CD4-positive, CD25-positive, alpha-beta regulatory T cell (primary cell): ENCODE measurements at regions not wholly inside any gene's neighbourhood (a gene's known extent, or its start where the extent isn't known, plus 50 kb on each side); places are given as distances from the start of the nearest gene placed in this dataset.

Experiments used
- ATAC-seq, 2 donors: fragments of 150-1000 bp; cut with Tn5 transposase; one replicate each; pipeline ENCODE4 v1.10.0; 2021; ENCODE audit warnings: low read depth in 2 of 2, moderate number of reproducible peaks in 2 of 2, moderate library complexity in 1 of 2
- DNase-seq, 3 donors: peaks; one replicate each; pipeline versions ENCODE4 v3.0.0 to v3.0.0-alpha.2; 2012 to 2022; ENCODE audit warnings: mixed read lengths in 1 of 3
- H3K27ac ChIP-seq: one replicate; pipeline ENCODE4 v1.7.0; 2013; ENCODE audit warnings: mild to moderate bottlenecking, low read length; ENCODE audit not compliant: insufficient read depth, poor library complexity, severe bottlenecking
- H3K27me3 ChIP-seq: one replicate; pipeline ENCODE4 v1.7.0; 2013; ENCODE audit warnings: low read length; ENCODE audit not compliant: control insufficient read depth, insufficient read depth
- H3K36me3 ChIP-seq: one replicate; pipeline ENCODE4 v1.7.0; 2013; ENCODE audit warnings: mild to moderate bottlenecking, low read length, moderate library complexity; ENCODE audit not compliant: control insufficient read depth, insufficient read depth
- H3K4me1 ChIP-seq: 2 replicates; pipeline ENCODE4 v1.7.0; 2013; ENCODE audit warnings: mild to moderate bottlenecking, low read length; ENCODE audit not compliant: insufficient read depth, control insufficient read depth, poor library complexity, severe bottlenecking
- H3K4me3 ChIP-seq: one replicate; pipeline ENCODE4 v1.7.0; 2013; ENCODE audit warnings: low read depth, mild to moderate bottlenecking, low read length, moderate library complexity
- H3K9me3 ChIP-seq, 2 experiments: 1 replicate in 1 of 2; 2 replicates in 1 of 2; pipeline ENCODE4 v1.7.0; 2013; ENCODE audit warnings: low read length in 2 of 2, mild to moderate bottlenecking in 1 of 2, moderate library complexity in 1 of 2; ENCODE audit not compliant: control insufficient read depth in 2 of 2
- H3K27ac Mint-ChIP-seq, 3 donors: one replicate each; pipeline ENCODE4 v1.8.0; 2020 to 2022; ENCODE audit warnings: mild to moderate bottlenecking in 3 of 3, mixed read lengths in 3 of 3, moderate library complexity in 2 of 3
- H3K27me3 Mint-ChIP-seq: one replicate; pipeline ENCODE4 v1.8.0; 2022; ENCODE audit warnings: mild to moderate bottlenecking, mixed read lengths
- H3K36me3 Mint-ChIP-seq: one replicate; pipeline ENCODE4 v1.8.0; 2020; ENCODE audit warnings: mixed read lengths
- H3K4me1 Mint-ChIP-seq, 4 donors: one replicate each; pipeline ENCODE4 v1.8.0; 2020 to 2022; ENCODE audit warnings: mixed read lengths in 4 of 4, mild to moderate bottlenecking in 1 of 4
- H3K4me3 Mint-ChIP-seq, 4 donors: one replicate each; pipeline ENCODE4 v1.8.0; 2020 to 2022; ENCODE audit warnings: mild to moderate bottlenecking in 4 of 4, mixed read lengths in 4 of 4, moderate library complexity in 3 of 4
- H3K9me3 Mint-ChIP-seq, 7 donors: one replicate each; pipeline ENCODE4 v1.8.0; 2020 to 2022; ENCODE audit warnings: mixed read lengths in 7 of 7, mild to moderate bottlenecking in 3 of 7, moderate library complexity in 2 of 7

- Mint-ChIP-seq H3K4me1 (peaks cover 0 to 2% (median 0%) of the 10 kb centered on the region in 4 donors), H3K4me3 (no peak overlapping the region), H3K36me3 (no peaks in the 10 kb centered on the region), H3K9me3 (peaks cover 0 to 12% (median 0%) of the 10 kb centered on the region in 7 donors), H3K27ac (no peak overlapping the region), H3K27me3 (no peaks in the 10 kb centered on the region)
- Histone ChIP-seq H3K4me1 (no peaks in the 10 kb centered on the region), H3K27me3 (no peaks in the 10 kb centered on the region), H3K4me3 (no peak overlapping the region), H3K36me3 (no peaks in the 10 kb centered on the region), H3K27ac (no peak overlapping the region), H3K9me3 (no peaks in the 10 kb centered on the region)
- DNase-seq (no peak), ATAC-seq (no peak)
These were observed 190.7 kb downstream of the FAM170A start for GRCh38 chr5:119820016-119820415.

GRCh38 chr5:119820608-119821007, 191.2 kb downstream of the FAM170A start:
- H3K36me3 Mint-ChIP-seq, result no peaks in the 10 kb centered on the region
- peaks cover 0 to 12% (median 0%) of the 10 kb centered on the region in 7 donors for H3K9me3 Mint-ChIP-seq
- no peaks in the 10 kb centered on the region for H3K4me1 ChIP-seq
- H3K27ac ChIP-seq, result no peak overlapping the region
- no peak overlapping the region for H3K4me3 ChIP-seq
- H3K27ac Mint-ChIP-seq, result no peak overlapping the region
- H3K4me3 Mint-ChIP-seq, result no peak overlapping the region
- ATAC-seq, result no peak
- H3K4me1 Mint-ChIP-seq, result peaks cover 0 to 2% (median 0%) of the 10 kb centered on the region in 4 donors
- no peaks in the 10 kb centered on the region for H3K27me3 Mint-ChIP-seq
- H3K36me3 ChIP-seq, result no peaks in the 10 kb centered on the region
- no peaks in the 10 kb centered on the region for H3K9me3 ChIP-seq
- DNase-seq, result no peak
- no peaks in the 10 kb centered on the region for H3K27me3 ChIP-seq

GRCh38 chr5:119828541-119828940, 199.2 kb downstream of the FAM170A start:
- no peak overlapping the region for H3K27ac Mint-ChIP-seq
- H3K27me3 ChIP-seq, result no peaks in the 10 kb centered on the region
- no peaks in the 10 kb centered on the region for H3K9me3 ChIP-seq
- ATAC-seq (no peak), DNase-seq (no peak)
- no peaks in the 10 kb centered on the region for H3K4me1 ChIP-seq
- no peaks in the 10 kb centered on the region for H3K36me3 ChIP-seq
- no peak overlapping the region for H3K27ac ChIP-seq
- no peak overlapping the region for H3K4me3 Mint-ChIP-seq
- H3K4me3 ChIP-seq, result no peak overlapping the region
- no peaks in the 10 kb centered on the region for H3K36me3 Mint-ChIP-seq
- H3K4me1 Mint-ChIP-seq, result no peaks in the 10 kb centered on the region
- H3K27me3 Mint-ChIP-seq, result no peaks in the 10 kb centered on the region
- H3K9me3 Mint-ChIP-seq, result peaks cover 0 to 5% (median 3%) of the 10 kb centered on the region in 7 donors

GRCh38 chr5:119829341-119829740, 200.0 kb downstream of the FAM170A start:
- H3K4me1 ChIP-seq, result no peaks in the 10 kb centered on the region
- no peaks in the 10 kb centered on the region for H3K36me3 ChIP-seq
- no peak for ATAC-seq
- Mint-ChIP-seq H3K27ac (no peak overlapping the region), H3K4me3 (no peak overlapping the region), H3K27me3 (no peaks in the 10 kb centered on the region), H3K4me1 (no peaks in the 10 kb centered on the region), H3K9me3 (peaks cover 0 to 5% (median 3%) of the 10 kb centered on the region in 7 donors), H3K36me3 (no peaks in the 10 kb centered on the region)
- DNase-seq, result no peak
- no peaks in the 10 kb centered on the region for H3K27me3 ChIP-seq
- H3K27ac ChIP-seq, result no peak overlapping the region
- no peaks in the 10 kb centered on the region for H3K9me3 ChIP-seq
- no peak overlapping the region for H3K4me3 ChIP-seq

GRCh38 chr5:119833176-119833575, 203.8 kb downstream of the FAM170A start:
- ATAC-seq (no peak), DNase-seq (no peak)
- Histone ChIP-seq H3K4me3 (no peak overlapping the region), H3K9me3 (no peaks in the 10 kb centered on the region), H3K27ac (no peak overlapping the region), H3K4me1 (no peaks in the 10 kb centered on the region), H3K27me3 (no peaks in the 10 kb centered on the region), H3K36me3 (no peaks in the 10 kb centered on the region)
- Mint-ChIP-seq H3K9me3 (peaks cover 2 to 12% (median 6%) of the 10 kb centered on the region in 7 donors), H3K4me1 (no peaks in the 10 kb centered on the region), H3K4me3 (no peak overlapping the region), H3K27me3 (no peaks in the 10 kb centered on the region), H3K27ac (no peak overlapping the region), H3K36me3 (no peaks in the 10 kb centered on the region)

- ATAC-seq (no peak), DNase-seq (no peak)
- no peaks in the 10 kb centered on the region for H3K27me3 ChIP-seq
- Mint-ChIP-seq H3K27ac (no peak overlapping the region), H3K4me3 (no peak overlapping the region), H3K9me3 (peaks cover 5 to 24% (median 9%) of the 10 kb centered on the region in 7 donors), H3K4me1 (no peaks in the 10 kb centered on the region), H3K27me3 (no peaks in the 10 kb centered on the region), H3K36me3 (no peaks in the 10 kb centered on the region)
- H3K4me1 ChIP-seq, result no peaks in the 10 kb centered on the region
- no peaks in the 10 kb centered on the region for H3K36me3 ChIP-seq
- H3K4me3 ChIP-seq, result no peak overlapping the region
- H3K27ac ChIP-seq, result no peak overlapping the region
- no peaks in the 10 kb centered on the region for H3K9me3 ChIP-seq
These were observed 210.8 kb downstream of the FAM170A start for GRCh38 chr5:119840175-119840574.

- no peak overlapping the region for H3K27ac Mint-ChIP-seq
- Histone ChIP-seq H3K27ac (no peak overlapping the region), H3K9me3 (peaks cover 0 to 2% of the 10 kb centered on the region in 2 experiments), H3K4me3 (no peak overlapping the region), H3K4me1 (no peaks in the 10 kb centered on the region), H3K27me3 (no peaks in the 10 kb centered on the region), H3K36me3 (no peaks in the 10 kb centered on the region)
- no peak for DNase-seq
- no peak overlapping the region for H3K4me3 Mint-ChIP-seq
- H3K27me3 Mint-ChIP-seq, result no peaks in the 10 kb centered on the region
- ATAC-seq, result no peak
- no peaks in the 10 kb centered on the region for H3K4me1 Mint-ChIP-seq
- H3K36me3 Mint-ChIP-seq, result no peaks in the 10 kb centered on the region
- peaks cover 0 to 7% (median 4%) of the 10 kb centered on the region in 7 donors for H3K9me3 Mint-ChIP-seq
These were observed 222.8 kb downstream of the FAM170A start for GRCh38 chr5:119852140-119852539.

- Histone ChIP-seq H3K4me3 (no peak overlapping the region), H3K9me3 (no peaks in the 10 kb centered on the region), H3K36me3 (no peaks in the 10 kb centered on the region), H3K4me1 (no peaks in the 10 kb centered on the region), H3K27me3 (no peaks in the 10 kb centered on the region), H3K27ac (no peak overlapping the region)
- Mint-ChIP-seq H3K36me3 (no peaks in the 10 kb centered on the region), H3K27ac (no peak overlapping the region), H3K4me3 (no peak overlapping the region), H3K9me3 (peaks cover 0 to 13% (median 4%) of the 10 kb centered on the region in 7 donors), H3K4me1 (no peaks in the 10 kb centered on the region), H3K27me3 (no peaks in the 10 kb centered on the region)
- no peak for DNase-seq
- ATAC-seq, result no peak
These were observed 231.1 kb downstream of the FAM170A start for GRCh38 chr5:119860463-119860862.
